Colonic mucosa (tissue), 4 donors: ENCODE measurements at regions not wholly inside any gene's neighbourhood (a gene's known extent, or its start where the extent isn't known, plus 50 kb on each side); places are given as distances from the start of the nearest gene placed in this dataset.

Experiments used
- DNase-seq: peaks from one replicate; pipeline ENCODE4 v3.0.0-alpha.2; 2020
- H3K27ac ChIP-seq: fragments of 200-600 bp; one replicate; pipeline ENCODE4 v1.8.0; 2021
- H3K27me3 ChIP-seq: fragments of 200-600 bp; one replicate; pipeline ENCODE4 v1.8.0; 2021
- H3K36me3 ChIP-seq: fragments of 200-600 bp; one replicate; pipeline ENCODE4 v1.8.0; 2021
- H3K4me1 ChIP-seq: fragments of 200-600 bp; one replicate; pipeline ENCODE4 v1.8.0; 2021; ENCODE audit warnings: mild to moderate bottlenecking
- H3K4me3 ChIP-seq: fragments of 200-600 bp; one replicate; pipeline ENCODE4 v1.8.0; 2021
- H3K9ac ChIP-seq, 2 donors: one replicate each; pipeline ENCODE4 v1.7.0; 2013; ENCODE audit warnings: control low read depth in 2 of 2, low read depth in 2 of 2, low read length in 2 of 2
- H3K9me3 ChIP-seq: fragments of 200-600 bp; one replicate; pipeline ENCODE4 v1.8.0; 2021
- CTCF ChIP-seq: fragments of 200-600 bp; IDR thresholded peaks from one replicate; pipeline ENCODE4 v1.8.0; 2022; ENCODE audit warnings: antibody characterized with exemption, mild to moderate bottlenecking
- intact Hi-C: fragments of 100-400 bp; cut with DNase I; formaldehyde crosslinking; loops from one replicate; pipeline ENCODE4 v1.14.1; 2022
- donor health status: healthy.
- donor health status: DM: no; HTN: no; CAD: no.
- donor health status: DM: no; HTN: no; CAD: no.

DNA sequence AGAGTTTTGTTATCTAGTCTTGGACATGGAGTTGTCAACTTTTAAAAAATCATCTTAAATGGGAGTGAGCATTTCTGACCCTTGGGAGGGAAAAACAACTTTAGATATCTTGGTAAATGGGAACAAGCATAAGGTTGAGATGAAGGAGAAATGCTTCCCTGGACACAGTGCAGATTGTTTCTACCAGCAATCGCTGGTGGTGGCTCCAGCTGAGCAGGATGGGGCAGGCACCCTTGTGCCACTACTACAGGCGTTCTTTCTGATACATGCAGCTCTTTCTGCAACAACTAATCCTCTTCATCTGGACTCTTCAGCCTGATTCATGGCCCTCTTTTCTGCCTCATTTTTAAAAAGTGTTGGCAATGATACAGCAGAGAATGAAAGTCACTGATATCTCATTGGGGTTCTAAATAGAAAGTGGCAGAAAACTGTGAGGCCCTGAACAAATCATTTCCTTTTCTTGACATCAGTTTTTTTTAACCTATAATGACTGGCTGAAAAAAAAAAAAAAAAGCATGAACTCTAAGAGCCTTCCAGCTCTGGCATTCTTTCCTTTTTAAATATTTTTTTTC lies 409.4 kb upstream of the PTGER4 start:
- Histone ChIP-seq H3K4me1 (no peaks in the 10 kb centered on the region), H3K9me3 (no peaks in the 10 kb centered on the region), H3K27me3 (no peaks in the 10 kb centered on the region), H3K9ac (no peak overlapping the region), H3K27ac (no peak overlapping the region), H3K36me3 (no peaks in the 10 kb centered on the region), H3K4me3 (no peak overlapping the region)
- intact Hi-C loops, result no loop called here
- DNase-seq, result no peak
- no peak for TF ChIP-seq CTCF

DNA sequence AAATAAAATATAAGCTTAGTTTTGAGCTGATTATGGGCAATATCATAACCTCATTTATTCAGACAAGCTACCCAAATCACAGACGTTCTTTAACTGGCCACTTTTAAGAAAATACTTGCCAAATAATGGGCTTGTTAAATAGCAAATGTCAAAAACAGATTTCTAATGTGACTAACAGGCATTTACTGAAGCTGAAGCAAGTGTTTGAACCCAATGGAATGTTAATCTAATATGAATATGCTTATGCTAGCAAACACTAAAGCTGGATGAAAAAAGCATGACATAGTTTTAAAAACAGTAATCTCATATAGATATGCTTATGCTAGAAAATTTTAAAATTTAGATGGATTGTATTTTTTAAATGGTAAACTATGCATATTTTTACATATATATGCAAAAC lies 411.6 kb upstream of the PTGER4 start:
- no peak overlapping the region for H3K4me3 ChIP-seq
- no peak overlapping the region for H3K9ac ChIP-seq
- H3K4me1 ChIP-seq, result no peaks in the 10 kb centered on the region
- H3K36me3 ChIP-seq, result no peaks in the 10 kb centered on the region
- intact Hi-C loops, result no loop called here
- H3K9me3 ChIP-seq, result no peaks in the 10 kb centered on the region
- H3K27me3 ChIP-seq, result no peaks in the 10 kb centered on the region
- TF ChIP-seq CTCF, result no peak
- no peak for DNase-seq
- no peak overlapping the region for H3K27ac ChIP-seq

DNA sequence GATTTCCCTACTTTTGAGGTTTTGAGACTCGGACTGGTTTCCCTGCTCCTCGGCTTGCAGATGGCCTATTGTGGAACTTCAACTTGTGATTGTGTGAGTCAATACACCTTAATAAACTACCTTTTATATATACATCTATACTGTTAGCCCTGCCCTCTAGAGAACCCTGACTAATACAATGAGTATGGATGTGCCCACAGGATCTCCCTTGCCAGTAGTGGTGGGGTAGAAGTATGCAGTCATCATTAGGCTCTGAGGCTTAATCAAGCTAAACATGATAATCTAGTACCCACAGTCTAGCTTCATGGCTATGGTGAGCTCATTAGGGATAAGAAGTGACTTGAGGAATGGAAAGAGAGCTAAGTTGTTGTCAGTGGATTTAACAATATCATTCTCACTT lies 412.8 kb upstream of the PTGER4 start:
- H3K27ac ChIP-seq, result no peak overlapping the region
- H3K9ac ChIP-seq, result no peak overlapping the region
- no peaks in the 10 kb centered on the region for H3K27me3 ChIP-seq
- TF ChIP-seq CTCF, result no peak
- no peaks in the 10 kb centered on the region for H3K9me3 ChIP-seq
- DNase-seq, result no peak
- intact Hi-C loops, result no loop called here
- no peaks in the 10 kb centered on the region for H3K4me1 ChIP-seq
- no peaks in the 10 kb centered on the region for H3K36me3 ChIP-seq
- no peak overlapping the region for H3K4me3 ChIP-seq

GRCh38 chr5:40261984-40262383 lies 417.7 kb upstream of the PTGER4 start:
- Histone ChIP-seq H3K27me3 (no peaks in the 10 kb centered on the region), H3K9me3 (no peaks in the 10 kb centered on the region), H3K27ac (no peak overlapping the region), H3K4me3 (no peak overlapping the region), H3K4me1 (no peaks in the 10 kb centered on the region), H3K9ac (no peak overlapping the region), H3K36me3 (no peaks in the 10 kb centered on the region)
- intact Hi-C loops, result no loop called here
- DNase-seq, result no peak
- no peak for TF ChIP-seq CTCF

- no peak for TF ChIP-seq CTCF
- Histone ChIP-seq H3K4me3 (no peak overlapping the region), H3K4me1 (no peaks in the 10 kb centered on the region), H3K27ac (no peak overlapping the region), H3K9me3 (no peaks in the 10 kb centered on the region), H3K9ac (no peak overlapping the region), H3K27me3 (no peaks in the 10 kb centered on the region), H3K36me3 (no peaks in the 10 kb centered on the region)
- intact Hi-C loops, result no loop called here
- DNase-seq, result no peak
Observed at GRCh38 chr5:40260361-40260760, 419.4 kb upstream of the PTGER4 start.

DNA sequence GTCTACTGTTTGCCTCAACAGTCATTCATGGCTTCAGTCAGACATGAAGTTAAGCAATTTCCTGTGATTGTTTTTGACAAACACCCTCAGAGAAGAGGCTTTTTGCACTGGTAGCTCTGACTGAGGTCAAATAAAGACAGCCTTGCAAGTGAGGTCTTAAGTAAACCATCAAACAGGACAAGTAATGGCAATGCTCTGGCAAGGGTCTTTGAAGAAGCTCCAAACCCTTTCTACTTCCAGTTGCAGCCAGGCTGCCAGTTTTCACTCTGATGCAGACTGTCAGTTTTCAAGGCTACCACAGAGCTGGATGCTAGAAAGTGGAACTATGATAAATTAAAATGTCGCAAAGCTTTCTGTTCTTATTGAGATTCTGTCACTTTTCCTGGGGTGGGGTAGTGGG lies 421.5 kb upstream of the PTGER4 start:
- no peak for TF ChIP-seq CTCF
- no peaks in the 10 kb centered on the region for H3K27me3 ChIP-seq
- H3K9me3 ChIP-seq, result no peaks in the 10 kb centered on the region
- H3K4me1 ChIP-seq, result no peaks in the 10 kb centered on the region
- intact Hi-C loops, result no loop called here
- H3K27ac ChIP-seq, result no peak overlapping the region
- H3K9ac ChIP-seq, result no peak overlapping the region
- H3K4me3 ChIP-seq, result no peak overlapping the region
- DNase-seq, result no peak
- H3K36me3 ChIP-seq, result no peaks in the 10 kb centered on the region
